ENCODE measurements at regions not wholly inside any gene's neighbourhood (a gene's known extent, or its start where the extent isn't known, plus 50 kb on each side); places are given as distances from the start of the nearest gene placed in this dataset.

DNA sequence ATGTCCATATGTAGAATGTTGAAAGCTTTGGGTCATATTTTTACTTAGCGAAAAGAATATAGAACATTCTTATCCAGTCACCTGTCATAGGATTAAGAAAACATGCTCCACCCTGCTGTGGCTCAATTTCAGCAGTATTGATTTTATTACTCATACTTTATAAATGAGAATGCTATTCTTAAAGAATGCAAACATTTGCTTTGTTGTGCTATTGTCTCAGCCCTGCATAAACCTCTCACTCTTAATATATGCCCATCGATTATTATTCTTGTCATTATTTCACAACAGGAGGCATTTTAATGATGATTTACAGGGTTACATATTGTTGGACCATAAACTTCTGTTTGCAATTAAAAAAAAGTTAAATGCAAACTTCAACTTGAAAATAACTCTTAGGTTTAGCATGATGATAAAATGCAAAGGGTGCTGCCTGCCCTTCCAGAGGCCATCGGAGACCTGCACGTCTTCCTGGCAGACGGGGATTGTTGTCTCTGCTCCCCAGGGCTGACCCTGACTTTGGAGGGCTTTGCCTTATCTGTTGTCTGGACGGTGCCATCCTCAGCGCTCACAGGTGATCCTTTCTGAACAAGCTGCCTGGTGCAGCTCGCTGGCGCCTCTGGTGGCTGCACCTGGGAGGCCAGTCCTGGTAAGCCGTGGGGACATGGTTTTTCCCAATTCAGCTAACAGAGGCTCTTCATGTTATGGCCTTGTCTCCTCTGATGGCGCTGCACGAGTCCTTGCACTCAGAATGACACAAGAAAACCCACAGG is 50.0 kb upstream of the SHH start:
- WGBS (ENCODE audit: low lambda C conversion rate), result 37% methylated on average over 10 of the region's 12 CpGs
- TF ChIP-seq CTCF (CRISPR knock-in tag; IDR thresholded peaks at IDR 0.05), result peak; percentile 51
- TF ChIP-seq DPF2 (CRISPR knock-in tag; IDR thresholded peaks at IDR 0.05; ENCODE audit: borderline replicate concordance, low read depth), result no peak
- Histone ChIP-seq H3K9ac (ENCODE audit: insufficient read depth, low read depth, low read length) (no peak overlapping the region), H4K20me1 (ENCODE audit: insufficient read depth, low read length) (no peaks in the 10 kb centered on the region), H3K4me1 (ENCODE audit: insufficient read depth, low read length) (peaks cover 22% of the 10 kb centered on the region), H3K36me3 (replicated peaks in 1 of 2; ENCODE audit: control insufficient read depth in 1 of 2, insufficient read depth in 2 of 2, low read length in 2 of 2) (no peaks in the 10 kb centered on the region), H3K4me3 (replicated peaks in 1 of 3; ENCODE audit: insufficient read depth in 1 of 3, low read depth in 2 of 3, low read length in 3 of 3) (no peak overlapping the region), H2AFZ (ENCODE audit: low read length) (no peak overlapping the region), H3K27me3 (ENCODE audit: control insufficient read depth in 1 of 2, insufficient read depth in 2 of 2, low read length in 2 of 2) (peaks cover 12 to 35% of the 10 kb centered on the region in 2 experiments), H3K79me2 (ENCODE audit: insufficient read depth, low read length) (no peaks in the 10 kb centered on the region), H3K27ac (ENCODE audit: extremely low read length, insufficient read depth, low read length) (no peak overlapping the region), H3K9me3 (ENCODE audit: low read length) (no peaks in the 10 kb centered on the region), H3K4me2 (ENCODE audit: low read depth, low read length) (no peak overlapping the region)
- DNase-seq (ENCODE audit: low spot score), result no peak
- ATAC-seq, result no peak
- no peak for FAIRE-seq
- in situ Hi-C loops (cut with HindIII; ENCODE audit: extremely low pct_ligation_motif_present, low pct_unique_long_range_greater_than_20kb) (no loop called here), intact Hi-C loops (cut with micrococcal nuclease; ENCODE audit: unreplicated experiment) (no loop called here)
- ChIA-PET POLR2A (interaction anchor here (1.2 kb wide), 1 partner anchor 10 kb away, joined by 3 read pairs; no protein-coding TSS in a partner anchor), CTCF (ENCODE audit: low intra/inter-chr PET ratio, low total read pairs) (no interaction called here)
- no TSS peak for BruUV-seq (replicated peaks)

Small RNA genes in the stretch of these regions (small RNA-seq; reads per million reads assigned to genes)
- gene AC093813.1 (ENCODE audit: insufficient read depth in 2 of 3, insufficient read length in 3 of 3, low read depth in 2 of 3, low replicate concordance in 1 of 3) (0 reads per million in 3 experiments), gene RF00019 (ENCODE audit: insufficient read depth in 2 of 3, insufficient read length in 3 of 3, low read depth in 2 of 3, low replicate concordance in 1 of 3) (0 reads per million in 3 experiments)

All from HepG2 (cell line).